Left ventricle myocardium inferior (tissue), 1 donor: ENCODE measurements at regions not wholly inside any gene's neighbourhood (a gene's known extent, or its start where the extent isn't known, plus 50 kb on each side); places are given as distances from the start of the nearest gene placed in this dataset.

ENCODE experiments used
- DNase-seq: peaks from one replicate; pipeline ENCODE4 v3.0.0-alpha.2; 2020
- H3K27ac ChIP-seq: fragments of 200-600 bp; replicated peaks from 2 replicates; pipeline ENCODE4 v1.8.0; 2021
- H3K27me3 ChIP-seq: fragments of 200-600 bp; 2 replicates; pipeline ENCODE4 v1.8.0; 2021; ENCODE audit warnings: low read depth
- H3K36me3 ChIP-seq: fragments of 200-600 bp; 2 replicates; pipeline ENCODE4 v1.8.0; 2021
- H3K4me1 ChIP-seq: fragments of 200-600 bp; 2 replicates; pipeline ENCODE4 v1.8.0; 2021
- H3K4me3 ChIP-seq: fragments of 200-600 bp; 2 replicates; pipeline ENCODE4 v1.8.0; 2021; ENCODE audit warnings: mild to moderate bottlenecking, moderate library complexity
- H3K9me3 ChIP-seq: fragments of 200-600 bp; replicated peaks from 2 replicates; pipeline ENCODE4 v1.8.0; 2021
- CTCF ChIP-seq: fragments of 200-600 bp; IDR thresholded peaks from 2 replicates; pipeline ENCODE4 v1.8.0; 2021; ENCODE audit warnings: antibody characterized with exemption, mild to moderate bottlenecking, borderline replicate concordance
- intact Hi-C: fragments of 100-400 bp; cut with micrococcal nuclease; formaldehyde crosslinking; loops from one replicate; pipeline ENCODE4 v1.11.0; 2022
- donor health status: DM: no; HTN: yes; CAD: no; lungs with severe emphysema.

GRCh38 chr2:60029566-60029883 is 523.9 kb downstream of the BCL11A start:
- no peak overlapping the region for H3K4me3 ChIP-seq
- intact Hi-C loops: no loop called here
- H3K27ac ChIP-seq: no peak overlapping the region
- peaks cover 42% of the 10 kb centered on the region for H3K9me3 ChIP-seq
- no peak for DNase-seq
- no peaks in the 10 kb centered on the region for H3K4me1 ChIP-seq
- TF ChIP-seq CTCF: no peak
- no peaks in the 10 kb centered on the region for H3K27me3 ChIP-seq
- H3K36me3 ChIP-seq: no peaks in the 10 kb centered on the region

DNA sequence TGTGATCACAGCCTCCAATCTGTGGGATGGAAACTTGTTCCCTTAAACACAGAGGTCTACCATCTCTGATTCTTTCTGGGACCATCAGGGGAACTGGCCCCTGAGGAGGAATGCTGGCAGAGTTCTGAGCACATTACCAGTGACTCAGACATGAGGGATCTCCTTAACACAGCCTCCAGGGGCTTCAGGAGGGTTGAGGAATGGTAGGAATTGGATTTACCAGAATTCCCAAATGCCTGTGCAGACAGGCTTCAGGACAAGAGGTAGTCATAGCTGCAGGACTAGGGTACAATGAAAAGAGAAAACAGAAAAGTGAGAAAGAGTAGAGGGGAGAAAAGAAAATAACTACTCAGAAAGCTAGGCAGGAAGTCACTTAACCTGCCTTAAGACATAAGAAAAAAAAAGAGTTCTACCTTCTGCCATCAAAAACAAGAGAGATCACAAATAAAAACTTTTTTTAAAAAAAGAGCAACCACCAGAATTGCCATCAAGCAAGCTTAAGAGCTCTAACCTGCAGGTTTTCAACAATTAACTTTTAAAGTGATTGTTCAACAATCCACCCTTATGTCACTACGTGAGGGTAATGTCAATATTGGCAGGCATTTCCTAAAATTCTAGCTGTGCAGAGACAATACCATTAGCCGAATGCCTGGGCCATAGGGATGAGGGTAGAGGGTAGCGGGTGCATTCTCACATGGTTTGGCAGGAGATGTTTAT is 524.4 kb downstream of the BCL11A start:
- Histone ChIP-seq H3K4me3 (no peak overlapping the region), H3K27ac (no peak overlapping the region), H3K4me1 (no peaks in the 10 kb centered on the region), H3K27me3 (no peaks in the 10 kb centered on the region), H3K9me3 (peaks cover 38% of the 10 kb centered on the region), H3K36me3 (no peaks in the 10 kb centered on the region)
- DNase-seq: no peak
- intact Hi-C loops: no loop called here
- no peak for TF ChIP-seq CTCF

- no peaks in the 10 kb centered on the region for H3K27me3 ChIP-seq
- no peak overlapping the region for H3K27ac ChIP-seq
- no peaks in the 10 kb centered on the region for H3K36me3 ChIP-seq
- no peak for TF ChIP-seq CTCF
- no peaks in the 10 kb centered on the region for H3K4me1 ChIP-seq
- intact Hi-C loops: no loop called here
- H3K4me3 ChIP-seq: no peak overlapping the region
- peaks cover 3% of the 10 kb centered on the region for H3K9me3 ChIP-seq
- no peak for DNase-seq
Observed at GRCh38 chr2:60025496-60025895, 528.0 kb downstream of the BCL11A start.

GRCh38 chr2:60023256-60023985 is 530.0 kb downstream of the BCL11A start:
- H3K4me1 ChIP-seq: no peaks in the 10 kb centered on the region
- H3K27me3 ChIP-seq: no peaks in the 10 kb centered on the region
- DNase-seq: no peak
- H3K9me3 ChIP-seq: peaks cover 9% of the 10 kb centered on the region
- H3K27ac ChIP-seq: no peak overlapping the region
- TF ChIP-seq CTCF: no peak
- H3K4me3 ChIP-seq: no peak overlapping the region
- H3K36me3 ChIP-seq: no peaks in the 10 kb centered on the region
- intact Hi-C loops: no loop called here

GRCh38 chr2:60007671-60008070 is 545.8 kb downstream of the BCL11A start:
- Histone ChIP-seq H3K4me1 (no peaks in the 10 kb centered on the region), H3K36me3 (no peaks in the 10 kb centered on the region), H3K27ac (no peak overlapping the region), H3K9me3 (no peaks in the 10 kb centered on the region), H3K4me3 (no peak overlapping the region), H3K27me3 (no peaks in the 10 kb centered on the region)
- no peak for TF ChIP-seq CTCF
- DNase-seq: no peak
- intact Hi-C loops: no loop called here
